Peyer's patch (tissue), 4 donors: ENCODE measurements at regions not wholly inside any gene's neighbourhood (a gene's known extent, or its start where the extent isn't known, plus 50 kb on each side); places are given as distances from the start of the nearest gene placed in this dataset.

ENCODE experiments used
- CTCF ChIP-seq, 6 experiments: fragments of 450-650 bp in 4 of 6; fragments of 200-600 bp in 2 of 6; sonication (generic) in 1 of 6; IDR thresholded peaks; one replicate each; pipeline ENCODE4 v1.5.1; 2017 to 2019; ENCODE audit warnings: antibody characterized with exemption in 6 of 6, mild to moderate bottlenecking in 3 of 6, moderate library complexity in 1 of 6
- POLR2A ChIP-seq, 2 donors: fragments of 450-650 bp; IDR thresholded peaks; one replicate each; pipeline ENCODE4 v1.5.1; 2017; ENCODE audit warnings: antibody characterized with exemption in 2 of 2, mild to moderate bottlenecking in 2 of 2, moderate library complexity in 2 of 2

- TF ChIP-seq CTCF (IDR thresholded peaks at IDR 0.05) (no peak), POLR2A (IDR thresholded peaks at IDR 0.05) (no peak)
Measured at GRCh38 chrX:45267007-45267406, 66.3 kb upstream of the DIPK2B start.
